ENCODE measurements at regions not wholly inside any gene's neighbourhood (a gene's known extent, or its start where the extent isn't known, plus 50 kb on each side); places are given as distances from the start of the nearest gene placed in this dataset.

DNA sequence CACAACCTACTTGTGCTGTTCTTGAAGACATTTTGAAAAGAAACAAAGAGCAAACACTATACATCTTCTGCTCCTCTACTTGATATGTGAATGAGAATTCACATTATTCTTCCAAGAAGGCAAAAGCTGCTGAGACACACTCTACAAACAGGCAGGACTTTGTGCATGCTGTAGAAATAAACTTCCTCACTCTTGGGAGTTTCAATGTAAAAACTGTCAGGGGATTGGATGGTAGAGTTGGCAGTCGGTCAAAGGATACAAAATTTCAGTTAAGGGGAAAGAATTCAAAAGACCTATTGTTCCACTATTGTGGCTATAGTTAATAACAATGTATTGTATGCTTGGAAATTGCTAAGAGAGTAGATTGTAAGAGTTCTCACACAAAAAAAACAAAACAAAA lies 196.3 kb downstream of the MC4R start:
- H3K4me3 ChIP-seq (ENCODE audit: low read depth, low read length): no peak overlapping the region
- in situ Hi-C loops (cut with HindIII; ENCODE audit: low sequenced_read_pairs): no loop called here
- TF ChIP-seq, protein P1, sequence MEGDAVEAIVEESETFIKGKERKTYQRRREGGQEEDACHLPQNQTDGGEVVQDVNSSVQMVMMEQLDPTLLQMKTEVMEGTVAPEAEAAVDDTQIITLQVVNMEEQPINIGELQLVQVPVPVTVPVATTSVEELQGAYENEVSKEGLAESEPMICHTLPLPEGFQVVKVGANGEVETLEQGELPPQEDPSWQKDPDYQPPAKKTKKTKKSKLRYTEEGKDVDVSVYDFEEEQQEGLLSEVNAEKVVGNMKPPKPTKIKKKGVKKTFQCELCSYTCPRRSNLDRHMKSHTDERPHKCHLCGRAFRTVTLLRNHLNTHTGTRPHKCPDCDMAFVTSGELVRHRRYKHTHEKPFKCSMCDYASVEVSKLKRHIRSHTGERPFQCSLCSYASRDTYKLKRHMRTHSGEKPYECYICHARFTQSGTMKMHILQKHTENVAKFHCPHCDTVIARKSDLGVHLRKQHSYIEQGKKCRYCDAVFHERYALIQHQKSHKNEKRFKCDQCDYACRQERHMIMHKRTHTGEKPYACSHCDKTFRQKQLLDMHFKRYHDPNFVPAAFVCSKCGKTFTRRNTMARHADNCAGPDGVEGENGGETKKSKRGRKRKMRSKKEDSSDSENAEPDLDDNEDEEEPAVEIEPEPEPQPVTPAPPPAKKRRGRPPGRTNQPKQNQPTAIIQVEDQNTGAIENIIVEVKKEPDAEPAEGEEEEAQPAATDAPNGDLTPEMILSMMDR (IDR thresholded peaks at IDR 0.05; ENCODE audit: low read depth, low read length): no peak
- no peak for DNase-seq (ENCODE audit: low read depth, low spot score)

DNA sequence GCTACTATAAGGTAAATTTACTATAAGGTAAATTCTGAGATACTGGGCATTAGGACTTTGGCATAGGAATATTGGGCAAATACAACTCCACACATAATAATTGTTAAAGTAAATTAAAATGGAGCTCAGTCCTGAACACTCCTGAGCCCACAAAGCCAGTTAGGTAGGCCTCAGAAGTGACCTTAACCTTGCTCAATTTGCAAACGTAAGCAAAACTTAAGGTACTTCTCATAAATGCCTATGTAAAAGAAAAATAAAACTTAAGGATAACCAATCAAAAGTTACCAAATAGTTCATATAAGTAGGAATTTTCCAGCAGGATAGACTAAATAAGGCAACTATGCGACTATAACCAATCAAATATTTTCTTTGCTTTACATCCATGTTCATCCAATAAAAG lies 197.7 kb downstream of the MC4R start:
- no peak for DNase-seq (ENCODE audit: low read depth, low spot score)
- in situ Hi-C loops (cut with HindIII; ENCODE audit: low sequenced_read_pairs): no loop called here
- TF ChIP-seq, protein P1 (IDR thresholded peaks at IDR 0.05; ENCODE audit: low read depth, low read length): no peak
- H3K4me3 ChIP-seq (ENCODE audit: low read depth, low read length): no peak overlapping the region

DNA sequence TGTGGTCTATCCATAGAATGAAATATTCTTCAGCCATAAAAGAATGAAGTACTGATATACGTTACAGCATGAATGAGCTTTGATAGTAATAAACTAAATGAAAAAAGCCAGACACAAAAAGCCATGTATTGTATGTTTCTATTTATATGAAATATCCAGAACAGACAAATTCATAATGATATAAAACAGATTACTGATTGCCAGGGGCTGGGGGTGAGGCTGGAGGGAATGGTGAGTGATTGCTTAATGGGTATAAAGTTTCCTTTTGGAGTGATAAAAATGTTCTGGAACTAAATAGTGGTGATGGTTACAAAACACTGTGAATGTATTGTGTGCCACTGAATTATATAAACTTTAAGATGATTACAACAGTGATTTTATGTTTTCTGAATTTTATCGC lies 200.5 kb downstream of the MC4R start:
- TF ChIP-seq, protein P1 (IDR thresholded peaks at IDR 0.05; ENCODE audit: low read depth, low read length): no peak
- DNase-seq (ENCODE audit: low read depth, low spot score): no peak
- H3K4me3 ChIP-seq (ENCODE audit: low read depth, low read length): no peak overlapping the region
- in situ Hi-C loops (cut with HindIII; ENCODE audit: low sequenced_read_pairs): no loop called here

DNA sequence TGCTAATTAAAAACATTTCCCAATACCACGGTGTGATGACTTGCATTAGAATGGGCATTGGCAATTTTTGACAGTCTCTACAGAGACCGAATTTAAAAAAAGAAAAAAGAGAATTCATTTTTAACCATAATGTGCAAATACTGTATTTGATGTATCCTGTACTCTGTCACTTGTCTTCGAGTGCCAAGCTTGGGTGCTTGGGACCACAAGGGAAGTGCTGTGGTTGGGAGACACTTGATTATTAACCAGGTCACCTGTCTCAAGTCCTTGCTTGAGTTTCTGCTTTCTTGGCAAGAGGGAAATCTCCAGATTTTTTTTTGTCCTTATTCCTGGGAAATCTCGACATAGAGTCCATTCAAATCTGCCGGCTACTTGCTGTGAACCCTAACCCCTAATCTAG lies 209.0 kb downstream of the MC4R start:
- H3K4me3 ChIP-seq (ENCODE audit: low read depth, low read length): no peak overlapping the region
- in situ Hi-C loops (cut with HindIII; ENCODE audit: low sequenced_read_pairs): no loop called here
- DNase-seq (ENCODE audit: low read depth, low spot score): no peak
- TF ChIP-seq, protein P1 (IDR thresholded peaks at IDR 0.05; ENCODE audit: low read depth, low read length): no peak

DNA sequence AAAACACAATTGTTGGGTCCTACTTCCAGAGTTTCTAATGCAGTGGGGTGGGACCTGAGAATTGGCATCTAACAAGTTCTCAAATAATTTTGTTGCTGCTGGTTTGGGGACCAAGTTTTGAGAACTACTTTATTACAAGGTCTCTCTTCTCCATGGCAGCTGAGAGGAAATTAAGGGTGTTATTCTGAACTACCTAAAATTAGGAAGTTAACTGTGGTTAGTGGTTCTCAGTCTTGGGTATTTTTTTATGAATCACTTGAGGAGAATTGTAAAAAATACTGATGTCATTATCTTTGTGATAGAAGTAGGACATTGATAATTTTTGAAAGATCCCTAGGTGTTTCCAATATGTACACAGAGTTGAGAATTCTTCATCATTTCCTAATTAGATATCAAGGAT lies 210.2 kb downstream of the MC4R start:
- TF ChIP-seq, protein P1 (IDR thresholded peaks at IDR 0.05; ENCODE audit: low read depth, low read length): no peak
- in situ Hi-C loops (cut with HindIII; ENCODE audit: low sequenced_read_pairs): no loop called here
- no peak overlapping the region for H3K4me3 ChIP-seq (ENCODE audit: low read depth, low read length)
- DNase-seq (ENCODE audit: low read depth, low spot score): no peak

DNA sequence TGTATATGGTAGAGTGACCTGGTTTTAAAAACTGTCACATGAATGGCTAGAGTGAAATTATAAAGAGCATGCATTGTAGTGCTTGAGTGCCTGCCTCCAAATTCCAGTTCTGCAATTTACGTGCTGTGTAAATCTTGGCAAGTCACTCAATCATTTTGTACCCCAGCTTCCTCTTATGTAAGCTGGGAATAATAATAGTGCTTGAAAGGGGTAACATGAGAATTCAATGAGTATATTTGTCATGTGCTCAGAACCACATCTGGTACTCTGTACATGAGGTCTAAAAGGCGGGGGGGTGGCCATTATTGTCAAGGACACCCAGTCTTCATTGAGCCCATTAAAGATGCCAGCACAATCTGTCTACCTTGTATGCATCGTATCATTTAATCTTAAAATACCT lies 214.8 kb downstream of the MC4R start:
- TF ChIP-seq, protein P1 (IDR thresholded peaks at IDR 0.05; ENCODE audit: low read depth, low read length): no peak
- in situ Hi-C loops (cut with HindIII; ENCODE audit: low sequenced_read_pairs): no loop called here
- no peak overlapping the region for H3K4me3 ChIP-seq (ENCODE audit: low read depth, low read length)
- DNase-seq (ENCODE audit: low read depth, low spot score): no peak

DNA sequence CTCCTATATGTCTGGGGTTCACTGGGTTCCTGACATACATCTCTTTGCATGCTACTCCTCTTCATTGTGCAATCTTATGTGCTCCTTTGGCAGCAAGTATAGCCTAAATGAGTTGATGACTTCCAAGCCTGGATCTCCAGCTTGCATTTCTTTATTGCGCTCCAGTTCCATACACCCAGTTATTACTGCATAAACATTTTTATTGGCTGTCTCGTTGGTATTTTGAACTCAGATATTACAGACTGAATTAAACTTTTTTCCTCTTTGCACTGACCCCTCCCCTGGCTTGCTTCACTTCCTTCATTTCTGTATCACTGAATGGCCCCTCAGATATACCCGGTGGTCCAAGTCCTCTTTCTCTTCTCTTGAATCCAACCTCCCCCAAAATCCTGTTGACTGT lies 219.2 kb downstream of the MC4R start:
- TF ChIP-seq, protein P1 (IDR thresholded peaks at IDR 0.05; ENCODE audit: low read depth, low read length): no peak
- in situ Hi-C loops (cut with HindIII; ENCODE audit: low sequenced_read_pairs): no loop called here

More for the DNA sequence above, 219.2 kb downstream of the MC4R start:
- no peak for DNase-seq (ENCODE audit: low read depth, low spot score)
- H3K4me3 ChIP-seq (ENCODE audit: low read depth, low read length): no peak overlapping the region
